Vagina (tissue), 2 donors: ENCODE measurements at regions not wholly inside any gene's neighbourhood (a gene's known extent, or its start where the extent isn't known, plus 50 kb on each side); places are given as distances from the start of the nearest gene placed in this dataset.

Experiments used
- POLR2A ChIP-seq, 2 donors: fragments of 450-650 bp; IDR thresholded peaks; one replicate each; pipeline ENCODE4 v1.6.1; 2017; ENCODE audit warnings: antibody characterized with exemption in 2 of 2, mild to moderate bottlenecking in 2 of 2, moderate library complexity in 2 of 2
- POLR2AphosphoS5 ChIP-seq, 2 donors: sonication (generic); formaldehyde crosslinking; IDR thresholded peaks; one replicate each; pipeline ENCODE4 v1.9.0; 2017; ENCODE audit warnings: antibody characterized with exemption in 2 of 2, mild to moderate bottlenecking in 2 of 2, low read depth in 1 of 2; ENCODE audit not compliant: insufficient read depth in 1 of 2
- TF ChIP-seq, protein P1 (sequence below), 3 experiments: fragments of 450-650 bp in 2 of 3; fragments of 200-600 bp in 1 of 3; sonication (generic) in 1 of 3; IDR thresholded peaks; one replicate each; pipeline ENCODE4 v1.5.1; 2017 to 2019; ENCODE audit warnings: antibody characterized with exemption in 3 of 3, mild to moderate bottlenecking in 2 of 3, moderate library complexity in 2 of 3

DNA sequence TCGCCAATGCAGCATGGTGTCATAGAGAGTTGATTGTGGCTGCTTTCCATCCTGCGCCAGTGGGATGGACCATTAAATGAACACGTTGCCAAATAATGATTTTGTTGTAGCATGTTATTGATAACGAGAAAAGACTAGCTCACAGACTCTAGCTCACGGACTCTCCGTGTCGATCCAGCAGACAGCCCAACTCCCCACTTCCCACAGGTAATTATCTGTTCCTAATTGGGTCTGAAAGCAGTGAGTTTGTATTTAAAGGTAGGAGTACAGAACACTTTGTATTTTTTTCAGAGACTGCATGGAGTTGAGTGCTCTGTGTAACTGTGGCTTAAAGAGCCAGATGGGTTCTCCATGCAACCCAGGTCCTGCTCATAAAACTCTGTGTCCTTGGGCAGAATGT is 1250.5 kb downstream of the TYW1 start:
- TF ChIP-seq, protein P1, sequence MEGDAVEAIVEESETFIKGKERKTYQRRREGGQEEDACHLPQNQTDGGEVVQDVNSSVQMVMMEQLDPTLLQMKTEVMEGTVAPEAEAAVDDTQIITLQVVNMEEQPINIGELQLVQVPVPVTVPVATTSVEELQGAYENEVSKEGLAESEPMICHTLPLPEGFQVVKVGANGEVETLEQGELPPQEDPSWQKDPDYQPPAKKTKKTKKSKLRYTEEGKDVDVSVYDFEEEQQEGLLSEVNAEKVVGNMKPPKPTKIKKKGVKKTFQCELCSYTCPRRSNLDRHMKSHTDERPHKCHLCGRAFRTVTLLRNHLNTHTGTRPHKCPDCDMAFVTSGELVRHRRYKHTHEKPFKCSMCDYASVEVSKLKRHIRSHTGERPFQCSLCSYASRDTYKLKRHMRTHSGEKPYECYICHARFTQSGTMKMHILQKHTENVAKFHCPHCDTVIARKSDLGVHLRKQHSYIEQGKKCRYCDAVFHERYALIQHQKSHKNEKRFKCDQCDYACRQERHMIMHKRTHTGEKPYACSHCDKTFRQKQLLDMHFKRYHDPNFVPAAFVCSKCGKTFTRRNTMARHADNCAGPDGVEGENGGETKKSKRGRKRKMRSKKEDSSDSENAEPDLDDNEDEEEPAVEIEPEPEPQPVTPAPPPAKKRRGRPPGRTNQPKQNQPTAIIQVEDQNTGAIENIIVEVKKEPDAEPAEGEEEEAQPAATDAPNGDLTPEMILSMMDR (IDR thresholded peaks at IDR 0.05) = no peak
- TF ChIP-seq POLR2AphosphoS5 (IDR thresholded peaks at IDR 0.05; ENCODE audit: insufficient read depth in 1 of 2, low read depth in 1 of 2) (no peak), POLR2A (IDR thresholded peaks at IDR 0.05) (no peak)
